Activated T-cell treated with anti-CD3 and anti-CD28 coated beads, Interleukin-2, amount 50 U/mL, for 72 hours (primary cell): ENCODE measurements at regions not wholly inside any gene's neighbourhood (a gene's known extent, or its start where the extent isn't known, plus 50 kb on each side); places are given as distances from the start of the nearest gene placed in this dataset.

Experiments used
- ATAC-seq, 2 donors: fragments of 150-1000 bp; cut with Tn5 transposase; replicated peaks in 1 of 2; 2 replicates each; pipeline ENCODE4 v1.10.0; 2021; ENCODE audit warnings: moderate library complexity in 2 of 2, mild to moderate bottlenecking in 1 of 2
- DNase-seq, 2 donors: peaks; one replicate each; pipeline ENCODE4 v3.0.0; 2021 to 2022; ENCODE audit warnings: mixed read lengths in 1 of 2
- H3K27ac Mint-ChIP-seq: one replicate; pipeline ENCODE4 v1.8.0; 2022; ENCODE audit warnings: mild to moderate bottlenecking, moderate library complexity, mixed read lengths
- H3K27me3 Mint-ChIP-seq: one replicate; pipeline ENCODE4 v1.8.0; 2022; ENCODE audit warnings: low read depth, mixed read lengths
- H3K36me3 Mint-ChIP-seq, 2 donors: one replicate each; pipeline ENCODE4 v1.8.0; 2022; ENCODE audit warnings: mixed read lengths in 2 of 2, mild to moderate bottlenecking in 1 of 2; ENCODE audit not compliant: insufficient read depth in 2 of 2
- H3K4me1 Mint-ChIP-seq: one replicate; pipeline ENCODE4 v1.8.0; 2022; ENCODE audit warnings: low read depth, mixed read lengths
- H3K4me3 Mint-ChIP-seq, 2 donors: one replicate each; pipeline ENCODE4 v1.8.0; 2022; ENCODE audit warnings: mild to moderate bottlenecking in 2 of 2, mixed read lengths in 2 of 2, moderate library complexity in 2 of 2
- H3K9me3 Mint-ChIP-seq, 2 donors: one replicate each; pipeline ENCODE4 v1.8.0; 2022; ENCODE audit warnings: mixed read lengths in 2 of 2

GRCh38 chr2:120854766-120855530, 119.3 kb downstream of the GLI2 start:
- H3K4me3 Mint-ChIP-seq, result no peak overlapping the region

GRCh38 chr2:120855855-120856405, 120.3 kb downstream of the GLI2 start:
- H3K4me1 Mint-ChIP-seq, result no peaks in the 10 kb centered on the region
- H3K36me3 Mint-ChIP-seq, result no peaks in the 10 kb centered on the region
- ATAC-seq, result no peak
- DNase-seq, result no peak
- H3K27ac Mint-ChIP-seq, result no peak overlapping the region
- no peaks in the 10 kb centered on the region for H3K27me3 Mint-ChIP-seq
- H3K9me3 Mint-ChIP-seq, result no peaks in the 10 kb centered on the region
- H3K4me3 Mint-ChIP-seq, result no peak overlapping the region

More at GRCh38 chr2:120854766-120855530, 119.3 kb downstream of the GLI2 start:
- Mint-ChIP-seq H3K4me1 (no peaks in the 10 kb centered on the region), H3K36me3 (no peaks in the 10 kb centered on the region), H3K27me3 (no peaks in the 10 kb centered on the region), H3K9me3 (no peaks in the 10 kb centered on the region), H3K27ac (no peak overlapping the region)
- DNase-seq, result no peak
- no peak for ATAC-seq

- no peak overlapping the region for H3K27ac Mint-ChIP-seq
- DNase-seq (no peak), ATAC-seq (no peak)
- H3K4me3 Mint-ChIP-seq, result no peak overlapping the region
- no peaks in the 10 kb centered on the region for H3K36me3 Mint-ChIP-seq
- H3K4me1 Mint-ChIP-seq, result no peaks in the 10 kb centered on the region
- H3K27me3 Mint-ChIP-seq, result no peaks in the 10 kb centered on the region
- no peaks in the 10 kb centered on the region for H3K9me3 Mint-ChIP-seq
Observed at GRCh38 chr2:120856421-120856862, 120.8 kb downstream of the GLI2 start.

GRCh38 chr2:120857422-120857821, 121.8 kb downstream of the GLI2 start:
- Mint-ChIP-seq H3K9me3 (no peaks in the 10 kb centered on the region), H3K27me3 (no peaks in the 10 kb centered on the region), H3K4me3 (no peak overlapping the region), H3K36me3 (no peaks in the 10 kb centered on the region), H3K4me1 (no peaks in the 10 kb centered on the region), H3K27ac (no peak overlapping the region)
- ATAC-seq, result no peak
- no peak for DNase-seq

GRCh38 chr2:120857931-120858330, 122.3 kb downstream of the GLI2 start:
- Mint-ChIP-seq H3K4me1 (no peaks in the 10 kb centered on the region), H3K36me3 (no peaks in the 10 kb centered on the region), H3K27ac (no peak overlapping the region), H3K4me3 (no peak overlapping the region), H3K9me3 (no peaks in the 10 kb centered on the region), H3K27me3 (no peaks in the 10 kb centered on the region)
- ATAC-seq (no peak), DNase-seq (no peak)

- Mint-ChIP-seq H3K9me3 (no peaks in the 10 kb centered on the region), H3K36me3 (no peaks in the 10 kb centered on the region), H3K4me3 (no peak overlapping the region), H3K27ac (no peak overlapping the region), H3K27me3 (no peaks in the 10 kb centered on the region), H3K4me1 (no peaks in the 10 kb centered on the region)
- DNase-seq (no peak), ATAC-seq (no peak)
Observed at GRCh38 chr2:120858361-120859106, 122.9 kb downstream of the GLI2 start.

GRCh38 chr2:120859128-120859527, 123.5 kb downstream of the GLI2 start:
- ATAC-seq, result no peak
- H3K9me3 Mint-ChIP-seq, result no peaks in the 10 kb centered on the region
- H3K27me3 Mint-ChIP-seq, result no peaks in the 10 kb centered on the region
- DNase-seq, result no peak
- no peak overlapping the region for H3K27ac Mint-ChIP-seq
- no peaks in the 10 kb centered on the region for H3K4me1 Mint-ChIP-seq
- H3K4me3 Mint-ChIP-seq, result no peak overlapping the region
- H3K36me3 Mint-ChIP-seq, result no peaks in the 10 kb centered on the region

GRCh38 chr2:120859814-120860578, 124.3 kb downstream of the GLI2 start:
- no peaks in the 10 kb centered on the region for H3K36me3 Mint-ChIP-seq
- no peaks in the 10 kb centered on the region for H3K9me3 Mint-ChIP-seq
- no peak overlapping the region for H3K4me3 Mint-ChIP-seq
- no peak for DNase-seq
- H3K27me3 Mint-ChIP-seq, result no peaks in the 10 kb centered on the region
- no peak for ATAC-seq
- no peak overlapping the region for H3K27ac Mint-ChIP-seq
- H3K4me1 Mint-ChIP-seq, result no peaks in the 10 kb centered on the region

- ATAC-seq (no peak), DNase-seq (no peak)
- Mint-ChIP-seq H3K27me3 (no peaks in the 10 kb centered on the region), H3K4me1 (no peaks in the 10 kb centered on the region), H3K9me3 (no peaks in the 10 kb centered on the region), H3K27ac (no peak overlapping the region), H3K4me3 (no peak overlapping the region), H3K36me3 (no peaks in the 10 kb centered on the region)
Observed at GRCh38 chr2:120860579-120860922, 124.9 kb downstream of the GLI2 start.

GRCh38 chr2:120861191-120861575, 125.5 kb downstream of the GLI2 start:
- Mint-ChIP-seq H3K4me3 (no peak overlapping the region), H3K27ac (no peak overlapping the region), H3K27me3 (peaks cover 4% of the 10 kb centered on the region), H3K9me3 (no peaks in the 10 kb centered on the region), H3K36me3 (no peaks in the 10 kb centered on the region), H3K4me1 (no peaks in the 10 kb centered on the region)
- ATAC-seq (no peak), DNase-seq (no peak)

GRCh38 chr2:120861576-120862191, 126.0 kb downstream of the GLI2 start:
- no peaks in the 10 kb centered on the region for H3K9me3 Mint-ChIP-seq
- H3K36me3 Mint-ChIP-seq, result no peaks in the 10 kb centered on the region
- no peak overlapping the region for H3K4me3 Mint-ChIP-seq
- no peaks in the 10 kb centered on the region for H3K4me1 Mint-ChIP-seq
- no peak for ATAC-seq
- no peak for DNase-seq
- no peak overlapping the region for H3K27ac Mint-ChIP-seq
- peaks cover 6% of the 10 kb centered on the region for H3K27me3 Mint-ChIP-seq

GRCh38 chr2:120862201-120863060, 126.8 kb downstream of the GLI2 start:
- H3K4me1 Mint-ChIP-seq, result no peaks in the 10 kb centered on the region
- no peaks in the 10 kb centered on the region for H3K36me3 Mint-ChIP-seq
- DNase-seq (no peak), ATAC-seq (no peak)
- peaks cover 13% of the 10 kb centered on the region for H3K27me3 Mint-ChIP-seq
- H3K9me3 Mint-ChIP-seq, result no peaks in the 10 kb centered on the region
- no peak overlapping the region for H3K4me3 Mint-ChIP-seq
- H3K27ac Mint-ChIP-seq, result no peak overlapping the region
